SK-N-SH (cell line): ENCODE measurements at regions not wholly inside any gene's neighbourhood (a gene's known extent, or its start where the extent isn't known, plus 50 kb on each side); places are given as distances from the start of the nearest gene placed in this dataset.
A peak's percentile ranks its signal among the peaks of the same experiment; 100 is the strongest.

Experiments
- CTCF ChIA-PET: fragments of 300-600, 350-600 bp; formaldehyde crosslinking; extraction: SDS; loops from one replicate; lab custom pipeline; 2021; lab: Yijun Ruan, JAX
- POLR2A ChIA-PET: fragments of 350-600 bp; sonication (Branson Sonifier 250); formaldehyde crosslinking; extraction: SDS; loops from one replicate; lab custom pipeline; 2020; ENCODE audit warnings: antibody characterized with exemption, inconsistent platforms; lab: Yijun Ruan, JAX
- DNase-seq: peaks from one replicate; pipeline ENCODE4 v3.0.0; 2012
- H2AFZ ChIP-seq: fragments of 200-600 bp; sonication (generic); 2 replicates; pipeline ENCODE4 v1.8.1; 2016; ENCODE audit warnings: antibody characterized with exemption, mild to moderate bottlenecking, low read depth
- H3F3A ChIP-seq: fragments of 200-600 bp; sonication (generic); replicated peaks from 2 replicates; pipeline ENCODE3; 2016; ENCODE audit warnings: antibody characterized with exemption, mild to moderate bottlenecking; ENCODE audit not compliant: insufficient read depth
- H3K27ac ChIP-seq, 2 experiments: fragments of 200-500 bp in 1 of 2; fragments of 200-600 bp in 1 of 2; sonication (Bioruptor generic) in 1 of 2; sonication (generic), shearing (Covaris generic) in 1 of 2; 2 replicates each; pipeline versions ENCODE4 v1.5.1 to v1.6.1; 2014 to 2016; ENCODE audit warnings: low read depth in 2 of 2, inconsistent platforms in 1 of 2, low read length in 1 of 2, mild to moderate bottlenecking in 1 of 2, mixed read lengths in 1 of 2
- H3K27me3 ChIP-seq: fragments of 200-600 bp; sonication (generic), shearing (Covaris generic); 2 replicates; pipeline ENCODE4 v1.6.1; 2016; ENCODE audit warnings: mixed run types; ENCODE audit not compliant: insufficient read depth
- H3K36me3 ChIP-seq, 2 experiments: fragments of 200-500 bp in 1 of 2; fragments of 200-600 bp in 1 of 2; sonication (Bioruptor generic) in 1 of 2; sonication (generic) in 1 of 2; replicated peaks in 1 of 2; 2 replicates each; pipeline versions ENCODE3 to v1.5.1; 2014 to 2016; ENCODE audit warnings: low read length in 1 of 2, mild to moderate bottlenecking in 1 of 2; ENCODE audit not compliant: insufficient read depth in 2 of 2, control insufficient read depth in 1 of 2
- H3K4me1 ChIP-seq, 2 experiments: fragments of 200-500 bp in 1 of 2; fragments of 200-600 bp in 1 of 2; sonication (Bioruptor generic) in 1 of 2; sonication (generic), shearing (Covaris generic) in 1 of 2; 2 replicates each; pipeline versions ENCODE4 v1.5.1 to v1.6.1; 2014 to 2016; ENCODE audit warnings: low read depth in 1 of 2, low read length in 1 of 2, mixed run types in 1 of 2; ENCODE audit not compliant: insufficient read depth in 2 of 2, control insufficient read depth in 1 of 2
- H3K4me2 ChIP-seq: fragments of 200-600 bp; sonication (generic), shearing (Covaris generic); 2 replicates; pipeline ENCODE4 v1.6.1; 2017; ENCODE audit warnings: mixed run types
- H3K4me3 ChIP-seq, 2 experiments: fragments of 200-500 bp in 1 of 2; fragments of 200-600 bp in 1 of 2; sonication (Bioruptor generic) in 1 of 2; sonication (generic), shearing (Covaris generic) in 1 of 2; 2 replicates each; pipeline versions ENCODE4 v1.5.1 to v1.8.1; 2014 to 2016; ENCODE audit warnings: low read depth in 2 of 2, inconsistent platforms in 1 of 2, low read length in 1 of 2, mild to moderate bottlenecking in 1 of 2, mixed read lengths in 1 of 2, moderate library complexity in 1 of 2
- H3K79me2 ChIP-seq: fragments of 200-600 bp; sonication (generic); 2 replicates; pipeline ENCODE4 v1.8.1; 2017; ENCODE audit warnings: mild to moderate bottlenecking; ENCODE audit not compliant: insufficient read depth
- H3K9ac ChIP-seq: fragments of 200-600 bp; sonication (generic); 2 replicates; pipeline ENCODE4 v1.6.1; 2017; ENCODE audit warnings: mixed run types
- H3K9me2 ChIP-seq: fragments of 200-600 bp; sonication (generic); 2 replicates; pipeline ENCODE4 v1.6.1; 2017; ENCODE audit warnings: mixed run types
- H3K9me3 ChIP-seq: fragments of 200-600 bp; sonication (generic); 2 replicates; pipeline ENCODE4 v1.6.1; 2017; ENCODE audit warnings: mixed run types, mild to moderate bottlenecking, moderate library complexity
- H4K20me1 ChIP-seq: fragments of 200-600 bp; sonication (generic); 2 replicates; pipeline ENCODE4 v1.6.1; 2017; ENCODE audit warnings: mild to moderate bottlenecking, mixed run types; ENCODE audit not compliant: insufficient read depth
- FOSL2 ChIP-seq: IDR thresholded peaks from 2 replicates; pipeline ENCODE4 v1.4.0; 2012; ENCODE audit warnings: low read depth, mild to moderate bottlenecking, moderate library complexity, borderline replicate concordance
- FOXJ3 ChIP-seq: sonication (generic); formaldehyde crosslinking; IDR thresholded peaks from 2 replicates; pipeline ENCODE4 v1.5.1; 2020; ENCODE audit warnings: mild to moderate bottlenecking, missing genetic modification reagents
- GATA2 ChIP-seq: sonication (generic); formaldehyde crosslinking; IDR thresholded peaks from 2 replicates; pipeline ENCODE4 v1.5.0; 2020; ENCODE audit warnings: mild to moderate bottlenecking, missing genetic modification reagents
- JUND ChIP-seq: IDR thresholded peaks from 2 replicates; pipeline ENCODE4 v1.4.0; 2012
- MXI1 ChIP-seq: IDR thresholded peaks from 2 replicates; pipeline ENCODE4 v1.6.1; 2012; ENCODE audit warnings: mild to moderate bottlenecking, low read depth, low read length, improper control_type of control experiment
- NRF1 ChIP-seq: IDR thresholded peaks from 2 replicates; pipeline ENCODE4 v1.6.1; 2012; ENCODE audit warnings: low read depth, mild to moderate bottlenecking, low read length
- POLR2AphosphoS5 ChIP-seq: IDR thresholded peaks from 2 replicates; pipeline ENCODE4 v1.6.1; 2012; ENCODE audit warnings: low read depth, low read length
- RFX5 ChIP-seq: IDR thresholded peaks from 2 replicates; pipeline ENCODE4 v1.6.1; 2012; ENCODE audit warnings: mild to moderate bottlenecking, improper control_type of control experiment, low read length
- RXRA ChIP-seq: IDR thresholded peaks from 2 replicates; pipeline ENCODE4 v1.4.0; 2012; ENCODE audit warnings: low read depth, mild to moderate bottlenecking, borderline replicate concordance
- TAF1 ChIP-seq: IDR thresholded peaks from 2 replicates; pipeline ENCODE4 v1.6.1; 2012; ENCODE audit warnings: low read depth, mild to moderate bottlenecking, low read length, moderate library complexity, borderline replicate concordance
- YY1 ChIP-seq: IDR thresholded peaks from 2 replicates; pipeline ENCODE4 v1.4.0; 2012; ENCODE audit warnings: low read depth, mild to moderate bottlenecking
- WGBS: methylation state at CpG from one replicate; pipeline ENCODE4 v1.1.6; 2017; ENCODE audit warnings: low lambda C conversion rate; 5-methylcytosine and 5-hydroxymethylcytosine counted together
- TF ChIP-seq, protein P1 (sequence below): IDR thresholded peaks from 2 replicates; pipeline ENCODE4 v1.4.0; 2012; ENCODE audit warnings: low read depth, borderline replicate concordance
- TF ChIP-seq, protein P2 (sequence below): IDR thresholded peaks from 2 replicates; pipeline ENCODE4 v1.6.1; 2012; ENCODE audit warnings: mild to moderate bottlenecking, low read depth, low read length, moderate library complexity
- TF ChIP-seq, protein P3 (sequence below): IDR thresholded peaks from 2 replicates; pipeline ENCODE4 v1.4.0; 2012; ENCODE audit warnings: low read depth, borderline replicate concordance
- TF ChIP-seq, protein P4 (sequence below): IDR thresholded peaks from 2 replicates; pipeline ENCODE4; 2012

DNA sequence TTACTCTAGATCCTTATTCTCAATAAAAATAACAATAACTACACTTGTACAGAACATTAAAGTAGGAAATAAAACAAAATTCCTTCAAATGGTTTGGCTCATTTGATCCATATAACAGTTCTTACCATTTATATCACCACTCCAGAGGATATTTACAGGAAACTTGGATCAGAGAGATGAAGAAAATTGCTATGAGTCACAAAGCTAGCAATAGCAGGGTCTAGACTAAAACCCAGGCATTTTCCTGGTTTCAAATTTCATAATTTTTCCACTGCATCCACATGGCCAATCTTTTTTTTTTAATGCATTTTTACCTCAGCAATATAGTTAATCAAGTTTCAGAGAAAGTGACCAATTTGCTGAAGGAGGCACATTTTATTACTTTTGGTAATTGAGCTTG, 299.2 kb downstream of the ELAVL2 start (continued):
- TF ChIP-seq, protein P1, sequence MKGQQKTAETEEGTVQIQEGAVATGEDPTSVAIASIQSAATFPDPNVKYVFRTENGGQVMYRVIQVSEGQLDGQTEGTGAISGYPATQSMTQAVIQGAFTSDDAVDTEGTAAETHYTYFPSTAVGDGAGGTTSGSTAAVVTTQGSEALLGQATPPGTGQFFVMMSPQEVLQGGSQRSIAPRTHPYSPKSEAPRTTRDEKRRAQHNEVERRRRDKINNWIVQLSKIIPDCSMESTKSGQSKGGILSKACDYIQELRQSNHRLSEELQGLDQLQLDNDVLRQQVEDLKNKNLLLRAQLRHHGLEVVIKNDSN: no peak
- TF ChIP-seq YY1: no peak
- TF ChIP-seq NRF1: no peak
- TF ChIP-seq POLR2AphosphoS5: no peak
- TF ChIP-seq FOSL2: no peak
- no peak for TF ChIP-seq FOXJ3 (CRISPR knock-in tag)
- TF ChIP-seq MXI1: no peak
- TF ChIP-seq TAF1: no peak
- TF ChIP-seq RFX5: no peak

DNA sequence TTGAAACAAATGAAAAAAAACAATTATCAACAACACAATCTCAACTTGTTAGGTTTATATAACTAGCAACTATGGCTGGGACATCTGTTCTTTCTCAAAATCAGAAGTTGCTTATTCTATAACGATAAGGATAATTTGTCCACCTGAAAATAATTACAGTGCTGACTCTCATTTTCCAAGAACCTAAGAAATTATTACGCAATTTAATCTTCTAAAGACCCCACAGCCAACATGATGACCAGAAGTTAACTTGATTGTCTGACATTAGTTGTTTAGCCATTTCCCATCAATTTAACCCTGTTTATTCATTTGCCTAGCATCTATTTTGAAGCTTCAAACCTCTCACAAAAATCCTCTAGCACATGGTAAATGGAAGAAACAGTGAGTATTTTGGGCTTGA, 293.8 kb downstream of the ELAVL2 start:
- DNase-seq: no peak
- H3K4me1 ChIP-seq: no peaks in the 10 kb centered on the region; a peak in 2 of 4 replicates
- 0 out of 2 replicates have a peak, but pooled peaks have one; percentile 23 for TF ChIP-seq GATA2 (CRISPR knock-in tag)
- TF ChIP-seq NRF1: no peak
- H3K9ac ChIP-seq: no peak overlapping the region
- H3F3A ChIP-seq: no peaks in the 10 kb centered on the region
- H3K9me2 ChIP-seq: no peaks in the 10 kb centered on the region
- H4K20me1 ChIP-seq: no peaks in the 10 kb centered on the region
- ChIA-PET POLR2A (no interaction called here), CTCF (interaction anchor here (1.7 kb wide), 1 partner anchor 15 kb away, joined by 3 read pairs; no protein-coding TSS in a partner anchor)
- H3K27ac ChIP-seq: no peak overlapping the region
- no peak overlapping the region for H3K4me2 ChIP-seq
- H3K9me3 ChIP-seq: no peaks in the 10 kb centered on the region
- no peaks in the 10 kb centered on the region for H3K36me3 ChIP-seq
- H3K79me2 ChIP-seq: no peaks in the 10 kb centered on the region
- 18% methylated on average over 2 of the region's 2 CpGs for WGBS
- H3K4me3 ChIP-seq: no peak overlapping the region
- H3K27me3 ChIP-seq: no peaks in the 10 kb centered on the region
- no peak overlapping the region for H2AFZ ChIP-seq

DNA sequence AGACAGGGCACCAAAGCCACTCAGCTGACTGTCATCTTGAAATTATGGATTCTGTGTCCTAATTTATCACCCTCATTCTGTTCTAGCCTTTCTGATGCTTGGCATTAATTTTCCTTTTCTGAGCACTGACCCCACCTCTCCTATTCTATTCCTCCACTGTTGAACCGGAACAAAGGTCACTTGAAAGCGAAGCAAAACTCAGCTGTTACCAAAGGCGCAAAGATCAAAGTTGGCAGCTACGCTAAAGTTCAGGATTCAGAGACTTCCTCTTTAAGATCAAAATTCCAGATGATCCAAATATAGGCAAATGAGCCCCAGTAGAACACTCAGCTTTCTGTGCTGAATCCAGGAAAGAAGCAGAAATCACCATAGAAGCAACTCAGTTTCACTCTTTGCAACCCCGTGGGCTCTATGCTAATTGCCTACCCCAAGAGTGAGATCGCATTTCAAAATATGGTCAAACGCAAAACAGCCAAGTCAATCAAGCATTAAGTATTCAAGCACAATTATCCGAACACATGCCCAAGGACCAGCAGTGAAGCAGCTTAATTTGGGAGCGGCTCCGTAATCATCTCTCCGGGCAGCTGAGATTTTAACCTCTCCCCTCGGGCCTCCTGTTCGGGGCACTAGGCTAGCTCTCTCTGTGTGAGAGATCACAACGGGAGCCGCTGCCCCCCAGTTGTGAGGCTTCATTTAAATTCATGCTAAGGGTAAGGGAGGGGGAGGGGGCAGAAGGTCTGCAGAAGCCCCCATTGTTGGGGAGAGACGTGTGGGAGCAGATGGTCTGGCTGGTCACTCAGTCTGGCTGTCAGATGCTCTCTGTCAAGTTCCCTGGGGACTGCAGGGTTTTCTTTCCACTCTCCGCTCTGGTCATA, 288.6 kb downstream of the ELAVL2 start:
- POLR2A ChIA-PET: no interaction called here
- CTCF ChIA-PET: no interaction called here
- H3K36me3 ChIP-seq: no peaks in the 10 kb centered on the region
- no peaks in the 10 kb centered on the region for H3K79me2 ChIP-seq
- no peaks in the 10 kb centered on the region for H3K9me2 ChIP-seq
- no peaks in the 10 kb centered on the region for H3K27me3 ChIP-seq
- H3F3A ChIP-seq: no peaks in the 10 kb centered on the region
- DNase-seq: no peak
- no peak overlapping the region for H3K27ac ChIP-seq
- H2AFZ ChIP-seq: no peak overlapping the region
- no peaks in the 10 kb centered on the region; a peak in 1 of 4 replicates for H3K4me1 ChIP-seq
- H3K9ac ChIP-seq: no peak overlapping the region
- H4K20me1 ChIP-seq: no peaks in the 10 kb centered on the region
- no peaks in the 10 kb centered on the region for H3K9me3 ChIP-seq
- H3K4me3 ChIP-seq: no peak overlapping the region
- no peak overlapping the region for H3K4me2 ChIP-seq
- 58% methylated on average over 16 of the region's 17 CpGs for WGBS
- TF ChIP-seq, protein P2, sequence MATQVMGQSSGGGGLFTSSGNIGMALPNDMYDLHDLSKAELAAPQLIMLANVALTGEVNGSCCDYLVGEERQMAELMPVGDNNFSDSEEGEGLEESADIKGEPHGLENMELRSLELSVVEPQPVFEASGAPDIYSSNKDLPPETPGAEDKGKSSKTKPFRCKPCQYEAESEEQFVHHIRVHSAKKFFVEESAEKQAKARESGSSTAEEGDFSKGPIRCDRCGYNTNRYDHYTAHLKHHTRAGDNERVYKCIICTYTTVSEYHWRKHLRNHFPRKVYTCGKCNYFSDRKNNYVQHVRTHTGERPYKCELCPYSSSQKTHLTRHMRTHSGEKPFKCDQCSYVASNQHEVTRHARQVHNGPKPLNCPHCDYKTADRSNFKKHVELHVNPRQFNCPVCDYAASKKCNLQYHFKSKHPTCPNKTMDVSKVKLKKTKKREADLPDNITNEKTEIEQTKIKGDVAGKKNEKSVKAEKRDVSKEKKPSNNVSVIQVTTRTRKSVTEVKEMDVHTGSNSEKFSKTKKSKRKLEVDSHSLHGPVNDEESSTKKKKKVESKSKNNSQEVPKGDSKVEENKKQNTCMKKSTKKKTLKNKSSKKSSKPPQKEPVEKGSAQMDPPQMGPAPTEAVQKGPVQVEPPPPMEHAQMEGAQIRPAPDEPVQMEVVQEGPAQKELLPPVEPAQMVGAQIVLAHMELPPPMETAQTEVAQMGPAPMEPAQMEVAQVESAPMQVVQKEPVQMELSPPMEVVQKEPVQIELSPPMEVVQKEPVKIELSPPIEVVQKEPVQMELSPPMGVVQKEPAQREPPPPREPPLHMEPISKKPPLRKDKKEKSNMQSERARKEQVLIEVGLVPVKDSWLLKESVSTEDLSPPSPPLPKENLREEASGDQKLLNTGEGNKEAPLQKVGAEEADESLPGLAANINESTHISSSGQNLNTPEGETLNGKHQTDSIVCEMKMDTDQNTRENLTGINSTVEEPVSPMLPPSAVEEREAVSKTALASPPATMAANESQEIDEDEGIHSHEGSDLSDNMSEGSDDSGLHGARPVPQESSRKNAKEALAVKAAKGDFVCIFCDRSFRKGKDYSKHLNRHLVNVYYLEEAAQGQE: no peak
- TF ChIP-seq, protein P3, sequence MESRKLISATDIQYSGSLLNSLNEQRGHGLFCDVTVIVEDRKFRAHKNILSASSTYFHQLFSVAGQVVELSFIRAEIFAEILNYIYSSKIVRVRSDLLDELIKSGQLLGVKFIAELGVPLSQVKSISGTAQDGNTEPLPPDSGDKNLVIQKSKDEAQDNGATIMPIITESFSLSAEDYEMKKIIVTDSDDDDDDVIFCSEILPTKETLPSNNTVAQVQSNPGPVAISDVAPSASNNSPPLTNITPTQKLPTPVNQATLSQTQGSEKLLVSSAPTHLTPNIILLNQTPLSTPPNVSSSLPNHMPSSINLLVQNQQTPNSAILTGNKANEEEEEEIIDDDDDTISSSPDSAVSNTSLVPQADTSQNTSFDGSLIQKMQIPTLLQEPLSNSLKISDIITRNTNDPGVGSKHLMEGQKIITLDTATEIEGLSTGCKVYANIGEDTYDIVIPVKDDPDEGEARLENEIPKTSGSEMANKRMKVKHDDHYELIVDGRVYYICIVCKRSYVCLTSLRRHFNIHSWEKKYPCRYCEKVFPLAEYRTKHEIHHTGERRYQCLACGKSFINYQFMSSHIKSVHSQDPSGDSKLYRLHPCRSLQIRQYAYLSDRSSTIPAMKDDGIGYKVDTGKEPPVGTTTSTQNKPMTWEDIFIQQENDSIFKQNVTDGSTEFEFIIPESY: no peak
- TF ChIP-seq RFX5: no peak
- TF ChIP-seq FOXJ3 (CRISPR knock-in tag): no peak
- TF ChIP-seq POLR2AphosphoS5: no peak
- TF ChIP-seq, protein P4, sequence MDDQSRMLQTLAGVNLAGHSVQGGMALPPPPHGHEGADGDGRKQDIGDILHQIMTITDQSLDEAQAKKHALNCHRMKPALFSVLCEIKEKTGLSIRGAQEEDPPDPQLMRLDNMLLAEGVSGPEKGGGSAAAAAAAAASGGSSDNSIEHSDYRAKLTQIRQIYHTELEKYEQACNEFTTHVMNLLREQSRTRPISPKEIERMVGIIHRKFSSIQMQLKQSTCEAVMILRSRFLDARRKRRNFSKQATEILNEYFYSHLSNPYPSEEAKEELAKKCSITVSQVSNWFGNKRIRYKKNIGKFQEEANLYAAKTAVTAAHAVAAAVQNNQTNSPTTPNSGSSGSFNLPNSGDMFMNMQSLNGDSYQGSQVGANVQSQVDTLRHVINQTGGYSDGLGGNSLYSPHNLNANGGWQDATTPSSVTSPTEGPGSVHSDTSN: no peak
- no peak for TF ChIP-seq JUND
- no peak for TF ChIP-seq NRF1
- TF ChIP-seq RXRA: no peak
- TF ChIP-seq YY1: no peak
- TF ChIP-seq FOSL2: no peak
- no peak for TF ChIP-seq TAF1
